Prostate gland (tissue), 2 donors: ENCODE measurements at regions not wholly inside any gene's neighbourhood (a gene's known extent, or its start where the extent isn't known, plus 50 kb on each side); places are given as distances from the start of the nearest gene placed in this dataset.

ENCODE experiments used
- DNase-seq: peaks from one replicate; pipeline ENCODE4 v3.0.0-alpha.2; 2019; ENCODE audit warnings: low spot score
- H3K27ac ChIP-seq, 2 donors: fragments of 200-600 bp; sonication (generic); 2 replicates each; pipeline ENCODE4 v1.5.1; 2017 to 2019
- H3K27me3 ChIP-seq: fragments of 200-600 bp; sonication (generic); replicated peaks from 2 replicates; pipeline ENCODE4 v1.5.1; 2019; ENCODE audit not compliant: insufficient read depth
- H3K36me3 ChIP-seq, 2 donors: fragments of 200-600 bp; sonication (generic); 1 replicate in 1 of 2; 2 replicates in 1 of 2; pipeline versions ENCODE4 v1.5.1 to v1.8.1; 2017 to 2019
- H3K4me1 ChIP-seq: fragments of 200-600 bp; sonication (generic); replicated peaks from 2 replicates; pipeline ENCODE4 v1.5.1; 2019
- H3K4me3 ChIP-seq, 2 donors: fragments of 200-600 bp; sonication (generic); 2 replicates each; pipeline ENCODE4 v1.5.1; 2017 to 2019
- H3K9me3 ChIP-seq: fragments of 200-600 bp; sonication (generic); 2 replicates; pipeline ENCODE4 v1.5.1; 2017
- POLR2A ChIP-seq: fragments of 450-650 bp; IDR thresholded peaks from one replicate; pipeline ENCODE4 v1.6.1; 2016; ENCODE audit warnings: antibody characterized with exemption, mild to moderate bottlenecking
- POLR2AphosphoS5 ChIP-seq: sonication (generic); formaldehyde crosslinking; IDR thresholded peaks from one replicate; pipeline ENCODE4 v1.6.1; 2017; ENCODE audit warnings: antibody characterized with exemption
- WGBS: methylation state at CpG from one replicate; pipeline ENCODE4 v1.1.5; 2018; 5-methylcytosine and 5-hydroxymethylcytosine counted together
- intact Hi-C: fragments of 100-400 bp; cut with DNase I; formaldehyde crosslinking; loops from one replicate; pipeline ENCODE4 v1.14.2; 2022
- TF ChIP-seq, protein P1 (sequence below), 4 experiments: fragments of 200-600 bp in 2 of 4; fragments of 450-650 bp in 2 of 4; sonication (generic) in 2 of 4; IDR thresholded peaks; 1 replicate in 3 of 4; 2 replicates in 1 of 4; pipeline ENCODE4 v1.5.1; 2016 to 2019; ENCODE audit warnings: antibody characterized with exemption in 4 of 4, mild to moderate bottlenecking in 2 of 4, moderate library complexity in 2 of 4

- TF ChIP-seq POLR2A (no peak), POLR2AphosphoS5 (no peak)
- TF ChIP-seq, protein P1, sequence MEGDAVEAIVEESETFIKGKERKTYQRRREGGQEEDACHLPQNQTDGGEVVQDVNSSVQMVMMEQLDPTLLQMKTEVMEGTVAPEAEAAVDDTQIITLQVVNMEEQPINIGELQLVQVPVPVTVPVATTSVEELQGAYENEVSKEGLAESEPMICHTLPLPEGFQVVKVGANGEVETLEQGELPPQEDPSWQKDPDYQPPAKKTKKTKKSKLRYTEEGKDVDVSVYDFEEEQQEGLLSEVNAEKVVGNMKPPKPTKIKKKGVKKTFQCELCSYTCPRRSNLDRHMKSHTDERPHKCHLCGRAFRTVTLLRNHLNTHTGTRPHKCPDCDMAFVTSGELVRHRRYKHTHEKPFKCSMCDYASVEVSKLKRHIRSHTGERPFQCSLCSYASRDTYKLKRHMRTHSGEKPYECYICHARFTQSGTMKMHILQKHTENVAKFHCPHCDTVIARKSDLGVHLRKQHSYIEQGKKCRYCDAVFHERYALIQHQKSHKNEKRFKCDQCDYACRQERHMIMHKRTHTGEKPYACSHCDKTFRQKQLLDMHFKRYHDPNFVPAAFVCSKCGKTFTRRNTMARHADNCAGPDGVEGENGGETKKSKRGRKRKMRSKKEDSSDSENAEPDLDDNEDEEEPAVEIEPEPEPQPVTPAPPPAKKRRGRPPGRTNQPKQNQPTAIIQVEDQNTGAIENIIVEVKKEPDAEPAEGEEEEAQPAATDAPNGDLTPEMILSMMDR (IDR thresholded peaks at IDR 0.05): no peak
- H3K9me3 ChIP-seq: no peaks in the 10 kb centered on the region
- intact Hi-C loops: no loop called here
- no peaks in the 10 kb centered on the region for H3K4me1 ChIP-seq
- no peaks in the 10 kb centered on the region for H3K27me3 ChIP-seq
- DNase-seq: no peak
- 86% methylated on average over 3 of the region's 3 CpGs for WGBS
- H3K36me3 ChIP-seq: no peaks in the 10 kb centered on the region
- no peak overlapping the region for H3K4me3 ChIP-seq
- H3K27ac ChIP-seq: no peak overlapping the region
Measured at GRCh38 chr9:11142965-11143738, 530.4 kb upstream of the PTPRD start.

GRCh38 chr9:11144746-11145145, 531.9 kb upstream of the PTPRD start:
- Histone ChIP-seq H3K27ac (no peak overlapping the region), H3K4me1 (no peaks in the 10 kb centered on the region), H3K27me3 (no peaks in the 10 kb centered on the region), H3K36me3 (no peaks in the 10 kb centered on the region), H3K9me3 (no peaks in the 10 kb centered on the region), H3K4me3 (no peak overlapping the region)
- DNase-seq: no peak
- intact Hi-C loops: no loop called here
- WGBS: 76% methylated on average over 2 of the region's 2 CpGs
- TF ChIP-seq POLR2A: no peak
- TF ChIP-seq, protein P1 (IDR thresholded peaks at IDR 0.05): no peak
- TF ChIP-seq POLR2AphosphoS5: no peak

DNA sequence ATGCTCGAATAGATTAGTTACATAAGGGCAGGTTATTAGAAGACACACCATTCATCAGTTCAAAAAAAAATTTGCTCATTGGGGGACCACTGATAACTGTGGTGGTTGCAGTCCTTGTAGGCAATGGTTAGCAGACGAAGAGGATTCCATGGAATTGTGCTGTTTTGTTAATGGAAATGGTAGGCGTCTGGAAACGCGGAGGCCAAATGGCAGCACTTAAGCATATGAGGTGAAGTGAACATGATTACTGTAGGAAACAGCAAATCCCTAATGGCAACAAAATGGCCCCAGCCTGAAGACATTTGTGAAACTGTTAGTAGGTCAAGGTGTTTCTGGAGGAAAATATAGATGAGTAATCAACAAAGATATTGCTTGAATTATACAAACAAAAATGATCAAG, 535.4 kb upstream of the PTPRD start:
- Histone ChIP-seq H3K36me3 (no peaks in the 10 kb centered on the region), H3K4me3 (no peak overlapping the region), H3K4me1 (no peaks in the 10 kb centered on the region), H3K27me3 (no peaks in the 10 kb centered on the region), H3K9me3 (no peaks in the 10 kb centered on the region), H3K27ac (no peak overlapping the region)
- DNase-seq: no peak
- 88% methylated on average over 5 of the region's 5 CpGs for WGBS
- intact Hi-C loops: no loop called here
- TF ChIP-seq, protein P1 (IDR thresholded peaks at IDR 0.05): no peak
- no peak for TF ChIP-seq POLR2AphosphoS5
- no peak for TF ChIP-seq POLR2A

DNA sequence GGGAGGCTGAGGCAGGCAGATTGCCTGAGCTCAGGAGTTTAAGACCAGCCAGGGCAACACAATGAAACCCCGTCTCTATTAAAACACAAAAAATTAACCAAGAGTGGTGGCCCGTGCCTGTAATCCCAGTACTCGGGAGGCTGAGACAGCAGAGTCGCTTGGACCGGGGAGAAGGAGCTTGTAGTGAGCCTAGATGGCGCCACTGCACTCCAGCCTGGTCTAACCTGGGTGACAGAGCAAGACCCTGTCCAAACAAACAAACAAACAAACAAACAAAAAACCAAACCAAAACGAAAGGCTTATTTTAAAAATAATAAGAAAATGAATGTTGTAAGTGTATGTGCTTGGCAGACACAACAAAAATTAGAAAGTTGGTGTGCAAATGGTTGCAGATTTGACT, 536.3 kb upstream of the PTPRD start:
- no peak for TF ChIP-seq POLR2A
- no peak for TF ChIP-seq POLR2AphosphoS5
- TF ChIP-seq, protein P1 (IDR thresholded peaks at IDR 0.05): no peak
- no peaks in the 10 kb centered on the region for H3K27me3 ChIP-seq
- H3K4me1 ChIP-seq: no peaks in the 10 kb centered on the region
- H3K9me3 ChIP-seq: no peaks in the 10 kb centered on the region
- H3K4me3 ChIP-seq: no peak overlapping the region
- WGBS: 75% methylated on average over 7 of the region's 7 CpGs
- DNase-seq: no peak
- intact Hi-C loops: no loop called here
- H3K27ac ChIP-seq: no peak overlapping the region
- no peaks in the 10 kb centered on the region for H3K36me3 ChIP-seq

DNA sequence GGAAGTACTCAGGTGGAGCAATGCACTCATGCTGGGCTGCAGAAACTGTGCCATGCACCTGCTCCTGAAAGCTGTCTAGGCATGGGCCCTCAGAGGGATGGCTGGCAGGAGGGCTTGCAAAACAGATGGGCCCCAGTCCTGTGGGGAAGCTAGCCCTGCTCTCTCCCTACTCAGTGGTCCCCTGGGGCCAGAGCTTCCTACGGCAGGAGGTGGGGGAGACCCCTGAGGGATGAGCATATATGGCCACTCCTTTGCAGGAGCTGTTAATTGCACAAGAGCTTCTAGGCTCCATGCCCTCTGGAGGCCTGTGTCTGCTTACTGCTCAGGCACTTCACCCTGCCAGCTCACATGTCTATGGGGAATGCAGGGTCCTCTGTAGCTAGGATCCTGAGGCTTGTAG, 545.3 kb upstream of the PTPRD start:
- no peaks in the 10 kb centered on the region for H3K36me3 ChIP-seq
- H3K4me3 ChIP-seq: no peak overlapping the region
- H3K9me3 ChIP-seq: no peaks in the 10 kb centered on the region
- no peak for DNase-seq
- no peak overlapping the region for H3K27ac ChIP-seq
- no peaks in the 10 kb centered on the region for H3K4me1 ChIP-seq
- intact Hi-C loops: no loop called here
- H3K27me3 ChIP-seq: no peaks in the 10 kb centered on the region
- TF ChIP-seq POLR2A (no peak), POLR2AphosphoS5 (no peak)
- TF ChIP-seq, protein P1 (IDR thresholded peaks at IDR 0.05): no peak
- 86% methylated on average over 1 of the region's 1 CpG for WGBS
